GM19035 (cell line): ENCODE measurements at regions not wholly inside any gene's neighbourhood (a gene's known extent, or its start where the extent isn't known, plus 50 kb on each side); places are given as distances from the start of the nearest gene placed in this dataset.
"Not testable (repeated sequence)": the region's sequence is repeated elsewhere in the genome, so short reads cannot be mapped to it uniquely, and the experiment has no call there.

Experiments
- ATAC-seq: cut with Tn5 transposase; IDR thresholded peaks from one replicate; pipeline ENCODE4 v1.9.1; 2021; ENCODE audit not compliant: unreplicated experiment

DNA sequence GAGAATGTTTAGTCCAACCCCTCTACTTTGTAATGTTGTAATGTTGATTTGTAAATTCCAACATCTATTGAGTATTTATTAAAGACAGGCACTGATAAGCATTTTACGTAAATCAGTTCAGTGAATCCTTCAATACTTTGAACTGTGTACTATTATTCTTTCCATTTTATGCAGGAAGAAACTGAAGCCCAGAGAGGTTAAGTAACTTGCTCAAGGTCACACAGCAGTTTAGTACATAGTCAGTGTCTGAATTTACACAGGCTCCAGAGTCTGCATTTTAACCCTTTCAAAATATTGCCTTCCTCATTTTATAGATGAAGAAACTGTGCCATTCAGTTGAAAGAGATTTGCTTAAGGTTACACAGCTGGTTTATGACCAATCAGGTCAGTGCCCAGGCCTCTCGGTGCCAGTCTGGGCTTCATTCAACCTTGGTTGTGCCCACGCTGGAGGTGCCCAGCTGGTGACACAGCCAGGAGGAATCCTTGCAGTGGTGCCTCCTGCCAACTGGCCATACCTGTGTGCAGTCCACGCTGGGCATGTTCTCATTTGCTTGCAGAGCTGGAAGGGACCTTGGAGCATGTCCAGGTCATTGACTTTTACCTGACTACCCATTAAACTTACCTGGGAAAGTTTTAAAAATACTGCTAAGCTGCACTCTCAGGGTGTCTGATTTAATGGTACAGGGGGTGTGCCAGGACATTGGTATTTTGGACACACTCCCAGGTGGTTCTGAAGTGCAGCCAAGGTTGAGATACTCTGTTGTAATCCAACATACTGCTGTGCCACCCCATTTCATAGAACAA, 74.3 kb upstream of the CYRIA start:
- ATAC-seq = no peak

DNA sequence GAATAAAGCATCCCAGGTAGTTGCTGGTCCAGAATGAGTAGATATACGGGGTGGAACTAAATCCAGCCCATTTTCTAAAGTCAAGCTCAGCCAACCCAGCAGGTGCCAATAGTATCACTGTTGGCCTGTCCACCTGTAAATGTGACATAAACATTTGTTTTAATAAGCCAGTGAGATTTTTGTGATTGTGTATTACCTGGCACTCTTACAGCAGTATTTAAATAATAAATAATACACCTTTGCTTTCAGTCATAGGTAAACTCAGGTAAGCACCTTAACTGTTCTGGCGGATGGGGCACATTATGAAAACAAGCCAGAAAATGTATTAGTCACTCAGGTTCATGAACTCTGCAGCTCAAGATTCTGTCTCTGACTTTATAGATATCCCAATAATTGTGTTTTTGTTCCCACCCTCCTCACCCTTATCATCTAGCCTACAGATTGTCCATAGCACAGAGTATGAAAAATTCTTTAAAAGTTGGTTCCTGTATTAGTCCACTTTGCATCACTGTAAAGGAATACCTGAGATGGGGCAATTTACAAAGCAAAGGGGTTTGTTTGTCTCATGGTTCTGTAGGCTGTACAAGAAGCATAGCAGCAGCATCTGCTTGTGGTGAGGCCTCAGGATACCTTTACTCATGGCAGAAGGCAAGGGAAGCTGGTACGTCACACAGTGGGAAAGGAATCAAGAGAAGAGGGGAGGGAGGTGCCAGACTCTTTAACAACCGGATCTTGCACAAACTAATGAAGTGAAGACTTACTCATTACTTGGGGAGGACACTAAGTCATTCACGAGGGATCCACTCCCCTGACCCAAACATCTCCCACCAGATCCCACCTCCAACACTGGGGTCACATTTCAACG, 73.0 kb upstream of the CYRIA start:
- ATAC-seq = no peak

DNA sequence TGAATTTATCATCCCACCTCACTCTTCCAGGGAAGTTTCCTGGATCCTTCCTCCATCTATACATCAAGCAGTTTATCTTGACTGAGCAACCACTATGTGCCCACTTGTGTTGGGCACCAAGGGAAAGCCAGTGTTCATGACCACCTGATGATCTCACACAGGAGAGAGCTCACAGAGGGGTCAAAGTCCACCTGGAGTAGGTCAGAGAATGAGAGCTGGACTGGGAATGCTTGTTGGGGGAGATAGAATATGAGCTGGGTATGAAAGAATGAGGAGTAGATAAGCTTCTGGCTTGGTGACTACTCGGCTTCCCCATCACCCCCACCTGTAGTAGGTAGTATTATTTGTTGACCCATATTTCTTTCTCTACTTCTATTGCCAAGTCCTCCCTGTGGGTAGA, 72.2 kb upstream of the CYRIA start:
- ATAC-seq = no peak

GRCh38 chr2:16736633-16737032, 71.0 kb upstream of the CYRIA start:
- ATAC-seq = no peak

DNA sequence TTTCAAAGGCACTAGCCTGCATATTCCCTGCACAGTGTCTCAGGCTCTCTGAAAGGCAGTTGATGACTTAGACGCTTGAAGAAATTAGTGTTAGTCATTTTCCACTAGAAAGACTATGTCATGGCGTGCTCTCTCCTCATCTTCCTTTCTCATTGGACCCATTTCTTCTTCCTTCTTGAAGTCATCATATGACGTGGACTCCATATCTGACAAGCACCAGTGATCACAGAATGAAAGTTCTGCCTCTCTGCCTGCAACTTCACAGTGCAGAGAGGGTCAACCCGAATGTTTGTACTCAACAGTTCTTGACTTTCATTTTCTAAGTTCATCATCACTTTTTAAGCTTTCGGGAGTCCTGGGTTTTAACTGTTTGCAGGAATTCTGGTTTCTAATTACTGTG, 63.7 kb upstream of the CYRIA start:
- peak; percentile 69 for ATAC-seq

GRCh38 chr2:16728351-16729136, 62.9 kb upstream of the CYRIA start:
- ATAC-seq = peak; percentile 76

DNA sequence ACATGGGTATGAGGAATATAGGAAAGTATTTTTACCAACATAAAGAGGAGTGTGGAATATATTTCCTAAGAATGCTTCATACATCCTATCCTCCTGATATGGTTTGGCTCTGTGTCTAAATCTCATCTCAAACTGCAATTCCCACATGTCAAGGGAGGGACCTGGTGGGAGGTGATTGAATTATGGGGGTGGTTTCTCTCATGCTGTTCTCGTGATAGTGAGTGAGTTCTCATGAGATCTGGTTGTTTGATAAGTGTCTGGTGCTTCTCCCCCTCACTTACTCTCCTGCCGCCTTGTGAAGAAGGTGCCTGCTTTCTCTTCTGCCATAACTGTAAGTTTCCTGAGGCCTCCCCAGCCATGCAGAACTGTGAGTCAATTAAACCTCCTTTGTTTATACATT, 62.2 kb upstream of the CYRIA start:
- ATAC-seq = not testable (repeated sequence)

DNA sequence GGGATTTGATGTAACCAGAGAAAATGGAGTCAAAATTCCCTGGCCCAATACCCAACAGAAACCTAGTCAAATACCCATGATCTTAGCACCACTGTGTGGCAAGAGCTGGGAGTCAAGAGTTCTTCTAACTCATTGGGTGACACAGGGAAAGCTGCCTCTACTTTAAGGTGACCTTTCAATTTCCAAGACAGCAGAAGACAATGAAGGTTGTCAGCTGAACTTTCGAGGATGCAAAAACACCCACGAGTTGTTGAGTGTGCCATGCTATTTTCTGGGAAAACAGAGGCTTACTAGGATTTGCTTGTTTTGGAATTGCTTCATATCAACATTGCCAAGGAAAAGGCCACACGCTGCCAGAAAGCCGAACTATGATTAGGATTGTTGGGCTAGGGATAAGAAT, 61.6 kb upstream of the CYRIA start:
- ATAC-seq = no peak

DNA sequence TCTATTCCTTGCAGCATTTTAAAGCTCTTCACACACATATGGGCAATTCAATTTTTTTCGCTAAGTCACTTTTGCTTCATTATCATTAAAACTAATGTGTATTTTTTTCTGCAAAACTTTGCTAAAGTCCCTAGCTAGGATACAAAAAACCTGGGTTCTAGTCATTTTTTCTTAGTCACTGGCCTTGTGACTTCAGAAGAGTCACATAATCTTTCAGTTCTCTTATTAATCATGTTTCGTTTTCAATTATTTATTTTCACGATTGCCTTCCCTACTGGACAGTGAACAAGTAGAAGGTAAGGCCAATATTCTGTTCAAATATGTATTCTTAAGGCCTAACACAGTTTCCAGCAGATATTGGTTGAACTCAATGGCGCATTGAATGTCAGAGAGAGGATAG, 60.9 kb upstream of the CYRIA start:
- peak; percentile 37 for ATAC-seq

GRCh38 chr2:16726147-16726546, 60.5 kb upstream of the CYRIA start:
- no peak for ATAC-seq

- ATAC-seq = no peak
Measured at GRCh38 chr2:16725549-16725948, 59.9 kb upstream of the CYRIA start.

GRCh38 chr2:16722677-16723076, 57.0 kb upstream of the CYRIA start:
- no peak for ATAC-seq

DNA sequence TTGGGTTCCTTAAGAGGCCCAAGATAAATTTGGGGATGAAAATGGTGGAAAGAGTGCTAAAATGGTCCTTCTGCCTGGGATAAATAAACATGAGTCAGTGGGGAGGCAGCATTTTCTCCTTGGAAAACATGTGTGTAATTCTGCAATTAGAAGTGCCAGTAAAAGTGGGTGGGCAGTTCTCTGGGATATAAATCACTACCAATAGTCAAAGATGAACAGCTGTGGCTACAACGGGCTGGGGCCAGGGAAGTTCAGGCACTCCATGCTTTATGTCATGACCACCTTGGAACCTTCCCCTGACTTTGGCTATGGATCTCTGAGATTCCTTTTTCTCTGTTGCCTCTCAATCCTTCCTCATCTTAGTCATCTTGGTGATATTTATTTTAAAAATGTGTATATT, 56.5 kb upstream of the CYRIA start:
- ATAC-seq = no peak

- not testable (repeated sequence) for ATAC-seq
Measured at GRCh38 chr2:16721529-16721928, 55.9 kb upstream of the CYRIA start.

- not testable (repeated sequence) for ATAC-seq
Measured at GRCh38 chr2:16720737-16721136, 55.1 kb upstream of the CYRIA start.

DNA sequence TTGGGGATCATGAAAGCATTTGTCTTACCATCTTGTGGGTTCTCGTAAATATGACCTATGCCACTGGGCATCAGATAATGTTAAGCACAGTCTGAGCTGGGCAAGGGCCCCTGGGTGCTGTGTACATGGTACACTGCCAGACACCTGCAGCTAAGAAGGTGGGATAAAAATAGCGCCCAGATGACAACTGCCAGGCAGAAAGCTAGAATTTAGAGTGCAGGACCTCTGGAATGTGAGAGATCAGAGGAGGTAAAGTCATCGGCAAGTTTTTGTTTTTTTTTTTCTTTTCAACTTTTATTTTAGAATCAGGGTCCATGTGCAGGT, 53.8 kb upstream of the CYRIA start:
- ATAC-seq = no peak

DNA sequence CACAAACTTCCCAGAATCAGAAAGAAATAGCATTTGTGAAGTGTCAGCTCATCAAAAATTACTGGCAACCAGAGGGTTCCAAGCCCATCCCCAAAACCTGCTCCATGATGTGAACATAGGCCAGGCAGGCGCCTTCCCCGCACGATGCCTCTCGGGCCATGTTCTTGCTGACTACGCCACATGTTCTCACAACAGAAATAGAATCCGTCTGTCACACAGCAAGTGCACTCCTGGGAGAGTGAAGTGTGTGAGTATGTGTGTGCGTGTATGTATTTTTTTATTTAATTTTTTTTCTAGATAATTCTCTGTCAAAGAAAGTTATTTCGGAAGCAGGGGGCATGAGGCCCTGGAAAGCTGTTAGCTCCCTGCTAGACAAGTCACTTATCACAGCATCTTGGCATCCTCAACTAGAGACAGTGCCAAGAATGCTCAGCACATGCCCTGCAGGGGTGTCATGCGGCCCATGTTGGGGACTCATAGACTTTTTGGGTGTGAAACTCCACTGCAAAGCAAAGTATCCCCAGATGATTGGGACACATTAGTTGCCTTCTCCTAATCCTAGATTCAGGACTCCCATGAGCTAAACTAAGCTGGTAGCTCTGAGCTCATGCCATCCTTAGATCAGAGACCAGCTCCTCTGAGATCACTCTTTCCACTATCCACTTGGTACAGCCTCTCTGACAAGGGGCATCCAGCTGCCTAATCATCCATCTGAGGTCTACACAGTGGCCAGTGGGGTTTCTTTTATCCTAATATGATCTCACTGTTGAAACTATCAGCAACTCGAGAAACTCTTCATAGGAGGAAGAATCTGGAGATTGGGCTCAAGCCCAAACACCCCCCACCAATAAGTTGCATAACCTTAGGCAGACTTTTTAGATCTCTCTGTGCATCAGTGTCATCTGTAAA, 53.2 kb upstream of the CYRIA start:
- ATAC-seq = no peak

GRCh38 chr2:16717477-16717876, 51.8 kb upstream of the CYRIA start:
- ATAC-seq = no peak

DNA sequence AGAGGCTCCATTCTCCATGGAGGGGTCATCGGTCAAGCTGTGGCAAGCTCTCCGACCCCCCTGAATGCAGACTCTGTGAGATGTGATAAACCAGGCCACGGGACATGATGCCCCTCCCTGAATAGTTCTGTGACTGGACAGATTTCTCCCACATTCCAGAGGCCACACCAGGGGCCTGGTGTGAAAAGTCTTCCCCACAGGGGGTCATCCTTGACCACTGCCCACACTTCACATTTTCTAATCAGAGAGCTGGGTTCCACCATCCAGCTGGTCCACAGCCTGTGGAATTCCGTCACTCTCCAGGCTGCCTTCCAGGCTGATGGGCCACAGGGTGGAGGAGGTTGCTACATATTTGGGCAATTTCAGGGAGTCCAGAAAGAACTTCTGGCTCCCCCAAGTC, 51.3 kb upstream of the CYRIA start:
- ATAC-seq = no peak

- no peak for ATAC-seq
Measured at GRCh38 chr2:16716024-16716423, 50.4 kb upstream of the CYRIA start.
